Fibroblast of lung (primary cell): ENCODE measurements at regions not wholly inside any gene's neighbourhood (a gene's known extent, or its start where the extent isn't known, plus 50 kb on each side); places are given as distances from the start of the nearest gene placed in this dataset.

Experiments used
- EZH2 ChIP-seq: IDR thresholded peaks from 2 replicates; pipeline ENCODE4 v1.5.1; 2012; ENCODE audit warnings: low read length, control low read depth, mild to moderate bottlenecking; ENCODE audit errors: missing control alignments
- TF ChIP-seq, protein P1 (sequence below), 2 donors: IDR thresholded peaks in 1 of 2; conservative IDR thresholded peaks in 1 of 2; 1 replicate in 1 of 2; 2 replicates in 1 of 2; pipeline ENCODE4 v1.5.1; 2011 to 2012; ENCODE audit warnings: low read length in 2 of 2, control low read depth in 1 of 2, inconsistent platforms in 1 of 2, low read depth in 1 of 2, mild to moderate bottlenecking in 1 of 2

DNA sequence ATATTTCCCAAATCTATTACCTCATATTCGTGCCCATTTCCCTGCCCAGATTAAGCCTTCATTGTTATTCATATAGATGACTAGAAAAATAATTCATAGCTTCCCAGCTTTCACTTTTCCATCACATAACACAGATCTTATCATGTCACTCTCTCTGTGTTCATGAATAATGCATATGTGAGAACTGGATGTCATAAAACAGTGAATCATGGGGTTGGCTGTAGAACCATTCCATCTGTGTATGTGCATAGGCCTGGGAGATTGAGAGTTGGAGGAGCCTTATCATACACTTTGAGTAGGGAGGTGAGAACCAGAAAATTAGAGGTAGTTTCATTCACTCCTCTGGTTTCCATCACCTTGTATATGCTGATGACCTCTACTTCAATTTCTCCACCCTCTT lies 73.9 kb upstream of the RANBP6 start:
- TF ChIP-seq EZH2 = no peak
- TF ChIP-seq, protein P1, sequence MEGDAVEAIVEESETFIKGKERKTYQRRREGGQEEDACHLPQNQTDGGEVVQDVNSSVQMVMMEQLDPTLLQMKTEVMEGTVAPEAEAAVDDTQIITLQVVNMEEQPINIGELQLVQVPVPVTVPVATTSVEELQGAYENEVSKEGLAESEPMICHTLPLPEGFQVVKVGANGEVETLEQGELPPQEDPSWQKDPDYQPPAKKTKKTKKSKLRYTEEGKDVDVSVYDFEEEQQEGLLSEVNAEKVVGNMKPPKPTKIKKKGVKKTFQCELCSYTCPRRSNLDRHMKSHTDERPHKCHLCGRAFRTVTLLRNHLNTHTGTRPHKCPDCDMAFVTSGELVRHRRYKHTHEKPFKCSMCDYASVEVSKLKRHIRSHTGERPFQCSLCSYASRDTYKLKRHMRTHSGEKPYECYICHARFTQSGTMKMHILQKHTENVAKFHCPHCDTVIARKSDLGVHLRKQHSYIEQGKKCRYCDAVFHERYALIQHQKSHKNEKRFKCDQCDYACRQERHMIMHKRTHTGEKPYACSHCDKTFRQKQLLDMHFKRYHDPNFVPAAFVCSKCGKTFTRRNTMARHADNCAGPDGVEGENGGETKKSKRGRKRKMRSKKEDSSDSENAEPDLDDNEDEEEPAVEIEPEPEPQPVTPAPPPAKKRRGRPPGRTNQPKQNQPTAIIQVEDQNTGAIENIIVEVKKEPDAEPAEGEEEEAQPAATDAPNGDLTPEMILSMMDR (conservative IDR thresholded peaks at IDR 0.05 in 1 of 2, IDR thresholded peaks at IDR 0.05 in 1 of 2; ENCODE audit: low read depth in 1 of 2, low read length in 2 of 2) = no peak
